GM21360 (cell line): ENCODE measurements at regions not wholly inside any gene's neighbourhood (a gene's known extent, or its start where the extent isn't known, plus 50 kb on each side); places are given as distances from the start of the nearest gene placed in this dataset.
"Not testable (repeated sequence)": the region's sequence is repeated elsewhere in the genome, so short reads cannot be mapped to it uniquely, and the experiment has no call there.

Source experiments
- ATAC-seq: cut with Tn5 transposase; IDR thresholded peaks from one replicate; pipeline ENCODE4 v1.9.1; 2021; ENCODE audit warnings: mild to moderate bottlenecking, moderate library complexity; ENCODE audit not compliant: unreplicated experiment

GRCh38 chr3:25171118-25171807 lies 256.8 kb upstream of the RARB start:
- ATAC-seq = no peak

- ATAC-seq = no peak
These were observed 256.2 kb upstream of the RARB start for GRCh38 chr3:25171897-25172296.

- no peak for ATAC-seq
These were observed 254.5 kb upstream of the RARB start for GRCh38 chr3:25173606-25174005.

GRCh38 chr3:25174251-25174650 lies 253.8 kb upstream of the RARB start:
- ATAC-seq = no peak

GRCh38 chr3:25177041-25177440 lies 251.0 kb upstream of the RARB start:
- no peak for ATAC-seq

GRCh38 chr3:25178672-25179071 lies 249.4 kb upstream of the RARB start:
- ATAC-seq = no peak

GRCh38 chr3:25181096-25181495 lies 247.0 kb upstream of the RARB start:
- no peak for ATAC-seq

GRCh38 chr3:25182794-25183193 lies 245.3 kb upstream of the RARB start:
- ATAC-seq = no peak

GRCh38 chr3:25184641-25185250 lies 243.3 kb upstream of the RARB start:
- ATAC-seq = no peak

- no peak for ATAC-seq
These were observed 236.4 kb upstream of the RARB start for GRCh38 chr3:25191673-25192072.

- ATAC-seq = not testable (repeated sequence)
These were observed 228.5 kb upstream of the RARB start for GRCh38 chr3:25199567-25199966.

GRCh38 chr3:25212736-25213135 lies 215.3 kb upstream of the RARB start:
- no peak for ATAC-seq

- ATAC-seq = no peak
These were observed 214.0 kb upstream of the RARB start for GRCh38 chr3:25214034-25214433.

GRCh38 chr3:25218362-25218761 lies 209.7 kb upstream of the RARB start:
- ATAC-seq = no peak

GRCh38 chr3:25226747-25227146 lies 201.3 kb upstream of the RARB start:
- ATAC-seq = no peak

GRCh38 chr3:25229586-25229985 lies 198.5 kb upstream of the RARB start:
- ATAC-seq = no peak

- ATAC-seq = no peak
These were observed 193.0 kb upstream of the RARB start for GRCh38 chr3:25235031-25235430.

- no peak for ATAC-seq
These were observed 192.6 kb upstream of the RARB start for GRCh38 chr3:25235466-25235865.

GRCh38 chr3:25237602-25238001 lies 190.5 kb upstream of the RARB start:
- no peak for ATAC-seq

GRCh38 chr3:25239042-25239441 lies 189.0 kb upstream of the RARB start:
- ATAC-seq = no peak

- ATAC-seq = no peak
These were observed 181.2 kb upstream of the RARB start for GRCh38 chr3:25246913-25247312.

- ATAC-seq = no peak
These were observed 175.8 kb upstream of the RARB start for GRCh38 chr3:25252291-25252690.

- no peak for ATAC-seq
These were observed 171.0 kb upstream of the RARB start for GRCh38 chr3:25257026-25257425.
